MM.1S (cell line): ENCODE measurements at regions not wholly inside any gene's neighbourhood (a gene's known extent, or its start where the extent isn't known, plus 50 kb on each side); places are given as distances from the start of the nearest gene placed in this dataset.

Source experiments
- CTCF ChIP-seq: fragments of 300-600 bp; sonication (generic); IDR thresholded peaks from 2 replicates; pipeline ENCODE4 v1.5.1; 2016; ENCODE audit warnings: antibody characterized with exemption, low read length, mixed read lengths
- EZH2 ChIP-seq: fragments of 300-600 bp; sonication (generic); optimal IDR thresholded peaks from 2 replicates; pipeline ENCODE3; 2017; ENCODE audit warnings: low read depth, mild to moderate bottlenecking, antibody characterized with exemption, low read length, mixed read lengths
- EZH2phosphoT487 ChIP-seq: fragments of 300-600 bp; sonication (generic); IDR thresholded peaks from 2 replicates; pipeline ENCODE4 v1.6.1; 2018; ENCODE audit warnings: antibody characterized with exemption, low read length

GRCh38 chr12:125193376-125194152, 128.3 kb downstream of the AACS start:
- TF ChIP-seq CTCF (no peak), EZH2phosphoT487 (no peak), EZH2 (no peak)
